A673 (cell line): ENCODE measurements at regions not wholly inside any gene's neighbourhood (a gene's known extent, or its start where the extent isn't known, plus 50 kb on each side); places are given as distances from the start of the nearest gene placed in this dataset.

Source experiments
- BruUV-seq: library from RNA; stranded (reverse); fragments of 400-500 nt; replicated peaks from 2 replicates; lab custom pipeline; 2021; lab: Mats Ljungman, UMichigan
- CTCF ChIA-PET: fragments of 300-600 bp; sonication (Branson Sonifier 250); formaldehyde crosslinking; loops from one replicate; lab custom pipeline; 2022; ENCODE audit warnings: antibody characterized with exemption; lab: Charles Lee
- POLR2A ChIA-PET: fragments of 300-600 bp; sonication (Branson Sonifier 250); formaldehyde crosslinking; loops from one replicate; lab custom pipeline; 2022; ENCODE audit warnings: antibody characterized with exemption; ENCODE audit not compliant: low non-redundant PET; lab: Charles Lee
- DNase-seq: peaks from one replicate; pipeline ENCODE4 v3.0.0-alpha.2; 2015; ENCODE audit warnings: low spot score
- H3K27ac ChIP-seq: fragments of 200-600 bp; sonication (generic); 2 replicates; pipeline ENCODE4 v1.5.1; 2016; ENCODE audit warnings: mixed run types, low read depth, mild to moderate bottlenecking, mixed read lengths, antibody characterized with exemption, low read length; ENCODE audit not compliant: poor library complexity, severe bottlenecking
- H3K27me3 ChIP-seq: fragments of 200-600 bp; sonication (generic); replicated peaks from 2 replicates; pipeline ENCODE4 v1.6.1; 2017; ENCODE audit warnings: mixed run types, low read depth, mild to moderate bottlenecking, mixed read lengths, antibody characterized with exemption, low read length; ENCODE audit not compliant: insufficient read depth, poor library complexity
- H3K36me3 ChIP-seq: fragments of 200-600 bp; sonication (generic); 2 replicates; pipeline ENCODE4 v1.6.1; 2016; ENCODE audit warnings: mixed run types, mild to moderate bottlenecking, mixed read lengths, antibody characterized with exemption, low read length; ENCODE audit not compliant: insufficient read depth, poor library complexity, severe bottlenecking
- H3K4me1 ChIP-seq: fragments of 200-600 bp; sonication (generic); 2 replicates; pipeline ENCODE4 v1.6.1; 2017; ENCODE audit warnings: mixed run types, mild to moderate bottlenecking, mixed read lengths, antibody characterized with exemption, low read length; ENCODE audit not compliant: insufficient read depth, poor library complexity, severe bottlenecking
- H3K4me3 ChIP-seq: fragments of 200-600 bp; sonication (generic); 2 replicates; pipeline ENCODE4 v1.5.1; 2016; ENCODE audit warnings: low read depth, mixed run types, mild to moderate bottlenecking, mixed read lengths, low read length; ENCODE audit not compliant: poor library complexity, severe bottlenecking
- H3K9me3 ChIP-seq: fragments of 200-600 bp; sonication (generic); 2 replicates; pipeline ENCODE4 v1.6.1; 2016; ENCODE audit warnings: mixed run types, low read depth, mild to moderate bottlenecking, mixed read lengths, antibody characterized with exemption, low read length; ENCODE audit not compliant: poor library complexity, severe bottlenecking
- CTCF ChIP-seq: fragments of 300-800, 200-600 bp; sonication (generic); conservative IDR thresholded peaks from 2 replicates; pipeline ENCODE4 v1.5.1; 2017; ENCODE audit warnings: low read depth, mild to moderate bottlenecking, antibody characterized with exemption, low read length, moderate library complexity, mixed read lengths
- EZH2 ChIP-seq: fragments of 200-600 bp; sonication (generic); IDR thresholded peaks from 2 replicates; pipeline ENCODE4 v1.6.1; 2017; ENCODE audit warnings: borderline replicate concordance, low read depth, mild to moderate bottlenecking, mixed read lengths, antibody characterized with exemption, low read length; ENCODE audit not compliant: poor library complexity, severe bottlenecking
- intact Hi-C: fragments of 100-400 bp; cut with micrococcal nuclease; formaldehyde crosslinking; loops from one replicate; pipeline ENCODE4 v1.10.0; 2022; ENCODE audit not compliant: unreplicated experiment

- BruUV-seq, result no TSS peak
- no peaks in the 10 kb centered on the region for H3K36me3 ChIP-seq
These were observed 378.6 kb upstream of the KLF4 start for GRCh38 chr9:107868186-107868585.

GRCh38 chr9:107867738-107868137, 378.2 kb upstream of the KLF4 start:
- BruUV-seq, result no TSS peak
- intact Hi-C loops, result no loop called here
- TF ChIP-seq CTCF (no peak), EZH2 (no peak)

More at GRCh38 chr9:107868186-107868585, 378.6 kb upstream of the KLF4 start:
- Histone ChIP-seq H3K9me3 (peaks cover 12% of the 10 kb centered on the region), H3K27me3 (no peaks in the 10 kb centered on the region), H3K4me1 (no peaks in the 10 kb centered on the region), H3K27ac (no peak overlapping the region), H3K4me3 (no peak overlapping the region)
- DNase-seq, result no peak
- no peak for TF ChIP-seq EZH2
- no peak for TF ChIP-seq CTCF
- intact Hi-C loops, result no loop called here
- ChIA-PET CTCF (no interaction called here), POLR2A (no interaction called here)

GRCh38 chr9:107866711-107867311, 377.2 kb upstream of the KLF4 start:
- POLR2A ChIA-PET, result no interaction called here
- no peaks in the 10 kb centered on the region for H3K27me3 ChIP-seq
- intact Hi-C loops, result no loop called here
- no peak for DNase-seq
- no TSS peak for BruUV-seq
- CTCF ChIA-PET, result no interaction called here
- H3K36me3 ChIP-seq, result no peaks in the 10 kb centered on the region
- H3K9me3 ChIP-seq, result peaks cover 12% of the 10 kb centered on the region
- H3K4me3 ChIP-seq, result no peak overlapping the region
- H3K4me1 ChIP-seq, result no peaks in the 10 kb centered on the region
- TF ChIP-seq EZH2, result no peak
- TF ChIP-seq CTCF, result no peak
- H3K27ac ChIP-seq, result no peak overlapping the region

More at GRCh38 chr9:107867738-107868137, 378.2 kb upstream of the KLF4 start:
- DNase-seq, result no peak
- ChIA-PET CTCF (no interaction called here), POLR2A (no interaction called here)
- no peak overlapping the region for H3K4me3 ChIP-seq
- H3K27ac ChIP-seq, result no peak overlapping the region
- H3K27me3 ChIP-seq, result no peaks in the 10 kb centered on the region
- H3K9me3 ChIP-seq, result peaks cover 12% of the 10 kb centered on the region
- no peaks in the 10 kb centered on the region for H3K36me3 ChIP-seq
- no peaks in the 10 kb centered on the region for H3K4me1 ChIP-seq
